CD14-positive monocyte (primary cell): ENCODE measurements at regions not wholly inside any gene's neighbourhood (a gene's known extent, or its start where the extent isn't known, plus 50 kb on each side); places are given as distances from the start of the nearest gene placed in this dataset.

Source experiments
- DNase-seq, 3 donors: peaks; one replicate each; pipeline ENCODE4 v3.0.0-alpha.2; 2011 to 2022
- H2AFZ ChIP-seq: 2 replicates; pipeline ENCODE4 v1.6.0; 2012; ENCODE audit warnings: mild to moderate bottlenecking, low read depth, low read length, inconsistent platforms; ENCODE audit not compliant: insufficient read depth, poor library complexity, severe bottlenecking
- H3K27ac ChIP-seq, 2 donors: 1 replicate in 1 of 2; 2 replicates in 1 of 2; pipeline ENCODE4 v1.5.1; 2012 to 2013; ENCODE audit warnings: low read length in 2 of 2, control low read depth in 1 of 2, inconsistent platforms in 1 of 2, low read depth in 1 of 2, mild to moderate bottlenecking in 1 of 2
- H3K27me3 ChIP-seq, 2 donors: one replicate each; pipeline versions ENCODE4 v1.6.0 to v1.6.1; 2011 to 2013; ENCODE audit warnings: low read length in 2 of 2; ENCODE audit not compliant: control insufficient read depth in 2 of 2, insufficient read depth in 2 of 2
- H3K36me3 ChIP-seq, 2 donors: replicated peaks in 1 of 2; 1 replicate in 1 of 2; 2 replicates in 1 of 2; pipeline versions ENCODE4 v1.5.1 to v1.6.1; 2012 to 2013; ENCODE audit warnings: low read length in 2 of 2, control low read depth in 1 of 2, inconsistent platforms in 1 of 2, mild to moderate bottlenecking in 1 of 2; ENCODE audit not compliant: insufficient read depth in 2 of 2, control insufficient read depth in 1 of 2
- H3K4me1 ChIP-seq, 2 donors: 1 replicate in 1 of 2; 2 replicates in 1 of 2; pipeline versions ENCODE4 v1.5.1 to v1.6.1; 2012 to 2013; ENCODE audit warnings: low read length in 2 of 2, control low read depth in 1 of 2, inconsistent platforms in 1 of 2, mild to moderate bottlenecking in 1 of 2, moderate library complexity in 1 of 2; ENCODE audit not compliant: insufficient read depth in 2 of 2, control insufficient read depth in 1 of 2
- H3K4me2 ChIP-seq: replicated peaks from 2 replicates; pipeline ENCODE3; 2012; ENCODE audit warnings: low read length, moderate library complexity, mild to moderate bottlenecking; ENCODE audit not compliant: poor library complexity, severe bottlenecking; ENCODE audit errors: extremely low read depth
- H3K4me3 ChIP-seq, 3 experiments: fragments of 200-600 bp in 1 of 3; sonication (generic) in 1 of 3; replicated peaks in 1 of 3; 1 replicate in 2 of 3; 2 replicates in 1 of 3; pipeline ENCODE4 v1.5.1; 2011 to 2013; ENCODE audit warnings: low read length in 3 of 3, mild to moderate bottlenecking in 3 of 3, control low read depth in 2 of 3, low read depth in 2 of 3, inconsistent platforms in 1 of 3, moderate library complexity in 1 of 3
- H3K79me2 ChIP-seq: 2 replicates; pipeline ENCODE4 v1.6.0; 2012; ENCODE audit warnings: mild to moderate bottlenecking, control low read depth, inconsistent platforms, low read length, moderate library complexity; ENCODE audit not compliant: insufficient read depth
- H3K9ac ChIP-seq: 2 replicates; pipeline ENCODE4 v1.6.0; 2017; ENCODE audit warnings: low read length, mild to moderate bottlenecking; ENCODE audit not compliant: insufficient read depth, poor library complexity, severe bottlenecking
- H3K9me3 ChIP-seq, 2 donors: replicated peaks in 1 of 2; 1 replicate in 1 of 2; 2 replicates in 1 of 2; pipeline versions ENCODE4 v1.5.1 to v1.6.1; 2012 to 2013; ENCODE audit warnings: low read length in 2 of 2, control low read depth in 1 of 2; ENCODE audit not compliant: control insufficient read depth in 1 of 2, insufficient read depth in 1 of 2
- H4K20me1 ChIP-seq: 2 replicates; pipeline ENCODE4 v1.6.0; 2012; ENCODE audit warnings: mild to moderate bottlenecking, low read length, control low read depth, moderate library complexity; ENCODE audit not compliant: insufficient read depth
- H3K27ac Mint-ChIP-seq, 7 donors: one replicate each; pipeline ENCODE4 v1.8.0; 2020; ENCODE audit warnings: mild to moderate bottlenecking in 7 of 7, mixed read lengths in 7 of 7, moderate library complexity in 6 of 7, inconsistent platforms in 2 of 7
- H3K27me3 Mint-ChIP-seq, 3 donors: one replicate each; pipeline ENCODE4 v1.8.0; 2021 to 2022; ENCODE audit warnings: low read depth in 3 of 3, mild to moderate bottlenecking in 3 of 3, mixed read lengths in 3 of 3, moderate library complexity in 3 of 3, inconsistent platforms in 1 of 3
- H3K36me3 Mint-ChIP-seq, 2 donors: one replicate each; pipeline ENCODE4 v1.8.0; 2020; ENCODE audit warnings: mixed read lengths in 2 of 2, inconsistent platforms in 1 of 2, mild to moderate bottlenecking in 1 of 2
- H3K4me1 Mint-ChIP-seq: one replicate; pipeline ENCODE4 v1.8.0; 2020; ENCODE audit warnings: mild to moderate bottlenecking, mixed read lengths
- H3K4me3 Mint-ChIP-seq, 2 donors: one replicate each; pipeline ENCODE4 v1.8.0; 2020; ENCODE audit warnings: mild to moderate bottlenecking in 2 of 2, mixed read lengths in 2 of 2, moderate library complexity in 1 of 2
- H3K9me3 Mint-ChIP-seq, 7 donors: one replicate each; pipeline ENCODE4 v1.8.0; 2020 to 2022; ENCODE audit warnings: mixed read lengths in 7 of 7, mild to moderate bottlenecking in 6 of 7, moderate library complexity in 6 of 7, inconsistent platforms in 2 of 7
- CTCF ChIP-seq: fragments of 200-600 bp; IDR thresholded peaks from one replicate; pipeline ENCODE4 v1.8.0; 2022; ENCODE audit warnings: antibody characterized with exemption, mild to moderate bottlenecking
- WGBS: methylation state at CpG from one replicate; pipeline ENCODE4 v1.1.5; 2013; ENCODE audit warnings: missing lambda C conversion rate; ENCODE audit not compliant: insufficient coverage; 5-methylcytosine and 5-hydroxymethylcytosine counted together
- intact Hi-C, 2 donors: fragments of 100-400 bp; cut with micrococcal nuclease; formaldehyde crosslinking; loops; one replicate each; pipeline versions ENCODE4 v1.15.0 to v1.15.1; 2023

DNA sequence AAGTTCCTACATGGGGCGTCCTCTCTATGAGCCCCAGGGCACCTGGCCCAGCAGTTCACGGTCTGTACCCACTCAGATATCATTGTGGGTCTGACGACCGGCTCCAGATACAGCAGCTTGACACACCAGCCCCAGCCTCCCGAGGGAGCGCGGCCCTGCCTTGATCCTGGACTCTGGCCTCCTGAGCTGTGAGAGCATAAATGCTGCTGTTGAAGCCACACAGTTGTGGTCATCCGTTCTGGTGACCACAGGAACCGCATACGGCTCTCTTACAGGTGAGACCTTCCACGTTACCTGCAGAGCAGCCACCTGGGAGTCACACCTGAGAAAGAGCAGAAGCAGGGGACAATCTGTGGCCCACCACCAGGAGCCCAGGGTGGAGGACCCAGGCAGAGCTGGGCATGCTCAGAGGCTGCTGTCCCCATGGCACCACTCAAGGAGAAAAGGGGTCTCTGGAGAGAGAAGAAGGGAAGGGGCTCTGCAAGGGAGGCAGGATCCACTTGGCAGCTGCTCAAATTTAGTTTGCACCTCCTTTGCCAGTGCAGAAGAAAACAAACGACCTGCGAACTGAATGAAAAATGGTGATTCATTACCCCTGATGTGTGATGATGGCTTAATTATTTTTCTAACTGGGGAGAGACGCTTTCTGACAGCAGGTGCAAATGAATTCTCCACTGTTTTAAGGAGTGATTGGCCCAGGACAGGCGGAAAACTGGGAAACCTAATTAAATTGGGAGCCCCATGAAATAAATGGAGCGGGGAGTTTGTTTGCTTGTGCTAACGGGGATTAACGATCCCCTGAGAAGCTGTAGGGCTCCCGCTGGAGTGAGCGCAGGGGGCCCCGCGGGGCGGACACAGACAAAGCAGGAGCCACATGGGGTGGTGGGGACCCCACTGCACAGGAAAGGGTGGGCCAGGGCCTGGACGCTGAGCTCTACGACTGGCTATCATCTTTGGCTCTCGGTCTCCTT, 208.9 kb downstream of the RBFOX3 start:
- 50% methylated on average over 24 of the region's 26 CpGs for WGBS
- intact Hi-C loops: no loop called here
- Mint-ChIP-seq H3K36me3 (no peaks in the 10 kb centered on the region), H3K4me1 (peaks cover 12% of the 10 kb centered on the region), H3K9me3 (peaks cover 0 to 14% (median 7%) of the 10 kb centered on the region in 7 donors), H3K27me3 (peaks cover 41 to 73% (median 44%) of the 10 kb centered on the region in 3 donors), H3K4me3 (no peak overlapping the region), H3K27ac (peak overlapping the region in 1 of 7 donors; percentile 73)
- Histone ChIP-seq H3K4me1 (peaks cover 0 to 4% of the 10 kb centered on the region in 2 donors), H3K27me3 (peaks cover 0 to 46% of the 10 kb centered on the region in 2 donors), H3K9me3 (peaks cover 0 to 5% of the 10 kb centered on the region in 2 donors), H3K36me3 (no peaks in the 10 kb centered on the region), H3K9ac (no peak overlapping the region), H4K20me1 (no peaks in the 10 kb centered on the region), H3K27ac (no peak overlapping the region), H3K4me3 (no peak overlapping the region), H2AFZ (no peak overlapping the region), H3K4me2 (no peak overlapping the region), H3K79me2 (no peaks in the 10 kb centered on the region)
- no peak for DNase-seq
- TF ChIP-seq CTCF: no peak

DNA sequence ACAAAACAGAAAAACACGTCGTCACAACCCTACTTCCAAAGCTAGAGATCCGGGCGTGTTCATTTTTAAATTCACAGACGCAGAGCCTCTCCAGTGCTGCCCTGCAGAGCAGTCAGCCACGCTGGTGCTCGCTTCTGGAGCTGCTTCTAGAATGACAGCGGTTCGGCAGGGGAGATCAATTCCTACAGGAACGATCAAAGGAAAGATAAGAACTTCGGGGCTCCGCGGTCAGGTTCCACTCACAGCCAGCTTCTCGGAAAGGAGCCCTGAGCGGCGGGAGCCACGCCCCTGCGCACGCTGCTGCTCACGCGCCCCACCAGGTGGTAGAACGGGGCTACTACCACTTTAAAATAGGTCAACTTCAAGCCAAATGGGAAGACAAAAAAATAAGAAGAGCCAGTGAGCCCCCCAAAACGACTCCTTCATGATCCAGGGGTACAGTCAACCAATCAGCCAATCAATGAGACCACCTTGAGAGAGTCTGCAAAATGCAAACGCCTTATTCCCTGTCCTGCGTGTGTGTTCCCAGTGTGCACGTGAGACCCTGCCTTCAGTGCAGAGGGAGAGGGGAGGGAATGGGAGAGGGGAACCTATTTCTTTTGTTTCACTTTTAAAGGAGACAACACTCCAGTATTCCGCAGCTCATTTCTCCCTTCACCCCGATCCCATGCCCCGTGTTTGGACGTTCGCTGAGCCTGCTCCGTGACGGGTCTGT, 209.7 kb downstream of the RBFOX3 start:
- Histone ChIP-seq H3K4me2 (peak overlapping the region; percentile 49), H3K27ac (no peak overlapping the region), H3K27me3 (peaks cover 0 to 38% of the 10 kb centered on the region in 2 donors), H3K9ac (no peak overlapping the region), H3K9me3 (peaks cover 0 to 5% of the 10 kb centered on the region in 2 donors), H3K79me2 (no peaks in the 10 kb centered on the region), H4K20me1 (no peaks in the 10 kb centered on the region), H3K4me1 (peaks cover 0 to 4% of the 10 kb centered on the region in 2 donors), H2AFZ (peak overlapping the region; percentile 54), H3K4me3 (no peak overlapping the region), H3K36me3 (no peaks in the 10 kb centered on the region)
- H3K27me3 Mint-ChIP-seq: peaks cover 33 to 65% (median 36%) of the 10 kb centered on the region in 3 donors
- TF ChIP-seq CTCF: peak; percentile 82
- 14% methylated on average over 24 of the region's 33 CpGs for WGBS
- H3K36me3 Mint-ChIP-seq: no peaks in the 10 kb centered on the region
- peaks cover 0 to 11% (median 5%) of the 10 kb centered on the region in 7 donors for H3K9me3 Mint-ChIP-seq
- H3K27ac Mint-ChIP-seq: peak overlapping the region in 1 of 7 donors; percentile 73
- intact Hi-C loops: no loop called here
- DNase-seq: peak; percentile 38 to 63 (median 57)
- H3K4me3 Mint-ChIP-seq: peak overlapping the region; percentile 68 to 86
- peaks cover 12% of the 10 kb centered on the region for H3K4me1 Mint-ChIP-seq
